H9 (cell line): ENCODE measurements at regions not wholly inside any gene's neighbourhood (a gene's known extent, or its start where the extent isn't known, plus 50 kb on each side); places are given as distances from the start of the nearest gene placed in this dataset.

Experiments used
- DNase-seq: peaks from one replicate; pipeline ENCODE4 v3.0.0-alpha.2; 2017
- H2AFZ ChIP-seq: one replicate; pipeline ENCODE4 v1.6.1; 2013; ENCODE audit warnings: mild to moderate bottlenecking, low read length, control low read depth, moderate library complexity
- H2AK5ac ChIP-seq: 2 replicates; pipeline ENCODE4 v1.6.1; 2013; ENCODE audit warnings: low read length, control low read depth, mixed read lengths; ENCODE audit not compliant: insufficient read length
- H2BK120ac ChIP-seq: one replicate; pipeline ENCODE4 v1.6.1; 2013; ENCODE audit warnings: low read depth, mild to moderate bottlenecking, low read length, control low read depth, inconsistent platforms; ENCODE audit not compliant: poor library complexity, severe bottlenecking
- H2BK12ac ChIP-seq: 2 replicates; pipeline ENCODE4 v1.6.1; 2013; ENCODE audit warnings: low read length, control low read depth, mixed read lengths, low read depth; ENCODE audit not compliant: insufficient read length
- H2BK15ac ChIP-seq: 2 replicates; pipeline ENCODE4 v1.6.1; 2013; ENCODE audit warnings: low read depth, low read length, control low read depth
- H2BK20ac ChIP-seq: one replicate; pipeline ENCODE4 v1.6.1; 2013; ENCODE audit warnings: low read depth, mild to moderate bottlenecking, low read length, control low read depth, inconsistent platforms; ENCODE audit not compliant: poor library complexity, severe bottlenecking
- H2BK5ac ChIP-seq: 2 replicates; pipeline ENCODE4 v1.6.1; 2013; ENCODE audit warnings: low read length, control low read depth, mixed read lengths; ENCODE audit not compliant: insufficient read length
- H3K14ac ChIP-seq: 2 replicates; pipeline ENCODE4 v1.6.1; 2013; ENCODE audit warnings: low read length, control low read depth; ENCODE audit not compliant: insufficient read depth
- H3K18ac ChIP-seq: 2 replicates; pipeline ENCODE4 v1.6.1; 2013; ENCODE audit warnings: low read depth, mild to moderate bottlenecking, mixed read lengths, low read length, control low read depth; ENCODE audit not compliant: insufficient read length
- H3K23ac ChIP-seq: 2 replicates; pipeline ENCODE4 v1.6.1; 2013; ENCODE audit warnings: low read length, control low read depth, mixed read lengths, low read depth; ENCODE audit not compliant: insufficient read length
- H3K23me2 ChIP-seq: 2 replicates; pipeline ENCODE4 v1.6.1; 2013; ENCODE audit warnings: low read depth, mild to moderate bottlenecking, mixed read lengths, low read length, control low read depth; ENCODE audit not compliant: insufficient read length, poor library complexity, severe bottlenecking
- H3K27ac ChIP-seq: 2 replicates; pipeline ENCODE4 v1.5.1; 2013; ENCODE audit warnings: low read length, control low read depth, mixed read lengths, low read depth; ENCODE audit not compliant: insufficient read length
- H3K27me3 ChIP-seq: 2 replicates; pipeline ENCODE4 v1.6.1; 2013; ENCODE audit warnings: low read length, control low read depth, inconsistent platforms; ENCODE audit not compliant: insufficient read depth
- H3K4ac ChIP-seq: 2 replicates; pipeline ENCODE4 v1.6.1; 2013; ENCODE audit warnings: low read depth, mild to moderate bottlenecking, control low read depth, inconsistent platforms, low read length, moderate library complexity
- H3K4me1 ChIP-seq: 2 replicates; pipeline ENCODE4 v1.6.1; 2013; ENCODE audit warnings: low read length, control low read depth, inconsistent platforms; ENCODE audit not compliant: insufficient read depth
- H3K4me2 ChIP-seq: 2 replicates; pipeline ENCODE4 v1.6.1; 2013; ENCODE audit warnings: low read length, control low read depth, mixed read lengths; ENCODE audit not compliant: insufficient read length, insufficient read depth
- H3K56ac ChIP-seq: 2 replicates; pipeline ENCODE4 v1.6.1; 2013; ENCODE audit warnings: low read depth, mild to moderate bottlenecking, mixed read lengths, low read length, control low read depth; ENCODE audit not compliant: insufficient read length
- H3K79me1 ChIP-seq: 2 replicates; pipeline ENCODE4 v1.6.1; 2013; ENCODE audit warnings: low read depth, mild to moderate bottlenecking, moderate library complexity, low read length, control low read depth, inconsistent platforms; ENCODE audit not compliant: insufficient read depth, poor library complexity, severe bottlenecking
- H3K79me2 ChIP-seq: 2 replicates; pipeline ENCODE4 v1.6.1; 2013; ENCODE audit warnings: low read length, control low read depth, inconsistent platforms; ENCODE audit not compliant: insufficient read depth
- H3K9ac ChIP-seq: 2 replicates; pipeline ENCODE4 v1.6.1; 2013; ENCODE audit warnings: low read length, control low read depth, mixed read lengths; ENCODE audit not compliant: insufficient read length; ENCODE audit errors: extremely low read depth
- H3K9me3 ChIP-seq: one replicate; pipeline ENCODE4 v1.6.1; 2013; ENCODE audit warnings: low read depth, low read length, inconsistent platforms; ENCODE audit not compliant: control insufficient read depth
- H3T11ph ChIP-seq: one replicate; pipeline ENCODE4 v1.6.1; 2013; ENCODE audit warnings: mild to moderate bottlenecking, low read length, control low read depth, inconsistent platforms
- H4K20me1 ChIP-seq: one replicate; pipeline ENCODE4 v1.6.1; 2013; ENCODE audit not compliant: control insufficient read depth, insufficient read length, insufficient read depth
- H4K5ac ChIP-seq: 2 replicates; pipeline ENCODE4 v1.6.1; 2013; ENCODE audit warnings: low read depth, mild to moderate bottlenecking, mixed read lengths, low read length, control low read depth; ENCODE audit not compliant: insufficient read length
- H4K8ac ChIP-seq: replicated peaks from 2 replicates; pipeline ENCODE4 v1.6.1; 2013; ENCODE audit warnings: low read length, control low read depth, mixed read lengths, low read depth; ENCODE audit not compliant: insufficient read length
- H4K91ac ChIP-seq: 2 replicates; pipeline ENCODE4 v1.6.1; 2013; ENCODE audit warnings: low read depth, mild to moderate bottlenecking, moderate library complexity, mixed read lengths, low read length, control low read depth; ENCODE audit not compliant: insufficient read length
- H3K27ac Mint-ChIP-seq, 3 experiments: 2 replicates in 2 of 3; 3 replicates in 1 of 3; pipeline ENCODE4 v1.8.0; 2020 to 2021; ENCODE audit warnings: mixed read lengths in 3 of 3, mild to moderate bottlenecking in 1 of 3, moderate library complexity in 1 of 3
- H3K27me3 Mint-ChIP-seq: 2 replicates; pipeline ENCODE4 v1.8.0; 2021; ENCODE audit warnings: low read depth, mild to moderate bottlenecking, moderate library complexity, mixed read lengths
- H3K36me3 Mint-ChIP-seq, 3 experiments: 2 replicates in 2 of 3; 3 replicates in 1 of 3; pipeline ENCODE4 v1.8.0; 2020 to 2021; ENCODE audit warnings: low read depth in 3 of 3, mixed read lengths in 3 of 3; ENCODE audit not compliant: insufficient read depth in 1 of 3
- H3K4me1 Mint-ChIP-seq, 2 experiments: 2 replicates each; pipeline ENCODE4 v1.8.0; 2020; ENCODE audit warnings: mixed read lengths in 2 of 2
- H3K4me3 Mint-ChIP-seq, 2 experiments: 2 replicates in 1 of 2; 3 replicates in 1 of 2; pipeline ENCODE4 v1.8.0; 2020 to 2021; ENCODE audit warnings: mild to moderate bottlenecking in 2 of 2, mixed read lengths in 2 of 2, moderate library complexity in 1 of 2
- H3K9me3 Mint-ChIP-seq, 2 experiments: 2 replicates in 1 of 2; 3 replicates in 1 of 2; pipeline ENCODE4 v1.8.0; 2020; ENCODE audit warnings: mild to moderate bottlenecking in 2 of 2, mixed read lengths in 2 of 2, moderate library complexity in 1 of 2
- CTCF ChIP-seq: fragments of 200-600 bp; sonication (generic); conservative IDR thresholded peaks from 3 replicates; pipeline ENCODE4 v1.8.0; 2021; ENCODE audit warnings: antibody characterized with exemption, mild to moderate bottlenecking
- WGBS: extraction: QIAGEN DNeasy Blood & Tissue Kit; methylation state at CpG from one replicate; pipeline ENCODE4 v1.1.7; 2013; ENCODE audit warnings: missing lambda C conversion rate, low lambda C conversion rate, mixed read lengths; ENCODE audit not compliant: insufficient read length; ENCODE audit errors: extremely low coverage; 5-methylcytosine and 5-hydroxymethylcytosine counted together

- H2AK5ac ChIP-seq, result no peak overlapping the region
- no CpG with 5 or more reads among the region's 2 CpGs for WGBS
- no peak overlapping the region for H3K27ac Mint-ChIP-seq
Observed at GRCh38 chr3:23720059-23720458, 85.7 kb upstream of the UBE2E1 start.

More at GRCh38 chr3:23720059-23720458, 85.7 kb upstream of the UBE2E1 start:
- Mint-ChIP-seq H3K36me3 (peaks cover 0 to 15% (median 2%) of the 10 kb centered on the region in 3 experiments; a peak in 3 of 7 replicates), H3K4me1 (no peaks in the 10 kb centered on the region), H3K4me3 (no peak overlapping the region), H3K27me3 (no peaks in the 10 kb centered on the region; the same call in none of the 2 replicates), H3K9me3 (peaks cover 10 to 18% of the 10 kb centered on the region in 2 experiments)
- Histone ChIP-seq H3K9ac (no peak overlapping the region), H4K8ac (no peak overlapping the region), H2BK20ac (no peak overlapping the region), H3K23ac (no peak overlapping the region), H3K56ac (no peak overlapping the region), H3T11ph (no peak overlapping the region), H2BK12ac (no peak overlapping the region), H3K4me1 (no peaks in the 10 kb centered on the region), H3K4me2 (no peak overlapping the region), H3K18ac (no peak overlapping the region), H4K91ac (no peak overlapping the region), H3K79me1 (no peaks in the 10 kb centered on the region), H2BK120ac (no peak overlapping the region), H3K4ac (no peak overlapping the region), H3K27me3 (no peaks in the 10 kb centered on the region), H3K14ac (no peak overlapping the region), H3K27ac (no peak overlapping the region), H2BK15ac (no peak overlapping the region), H4K5ac (no peak overlapping the region), H3K23me2 (no peaks in the 10 kb centered on the region), H2BK5ac (no peak overlapping the region), H2AFZ (no peak overlapping the region), H3K9me3 (no peaks in the 10 kb centered on the region), H4K20me1 (no peaks in the 10 kb centered on the region), H3K79me2 (no peaks in the 10 kb centered on the region)
- no peak for DNase-seq
- no peak for TF ChIP-seq CTCF
